HUDEP-2 (cell line): ENCODE measurements at regions not wholly inside any gene's neighbourhood (a gene's known extent, or its start where the extent isn't known, plus 50 kb on each side); places are given as distances from the start of the nearest gene placed in this dataset.
A peak's percentile ranks its signal among the peaks of the same experiment; 100 is the strongest.

Experiments
- DNase-seq, 76 experiments: peaks; one replicate each; lab custom pipeline; 2025; ENCODE audit not compliant: unreplicated experiment in 76 of 76; lab: John Stamatoyannopoulos, UW

DNA sequence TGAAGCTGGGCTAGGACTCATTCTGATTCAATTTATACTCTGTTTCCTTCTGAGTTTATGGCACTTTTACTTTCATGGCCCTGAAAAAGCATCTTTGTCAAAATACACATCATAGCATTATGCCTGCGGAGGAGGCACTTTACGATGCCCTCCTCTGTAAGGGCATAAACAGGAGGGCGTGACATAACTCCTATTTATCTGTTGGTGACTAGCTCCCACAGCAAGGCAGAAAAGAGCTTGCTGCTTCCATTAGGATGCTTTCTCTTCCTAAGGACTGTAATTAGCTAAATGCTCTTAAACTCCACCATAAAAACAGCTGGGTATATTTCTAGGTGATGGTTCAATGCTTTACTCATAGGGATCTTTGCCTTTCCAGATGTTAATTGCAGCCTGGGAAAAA, 315.2 kb upstream of the GHITM start:
- no peak for DNase-seq

DNA sequence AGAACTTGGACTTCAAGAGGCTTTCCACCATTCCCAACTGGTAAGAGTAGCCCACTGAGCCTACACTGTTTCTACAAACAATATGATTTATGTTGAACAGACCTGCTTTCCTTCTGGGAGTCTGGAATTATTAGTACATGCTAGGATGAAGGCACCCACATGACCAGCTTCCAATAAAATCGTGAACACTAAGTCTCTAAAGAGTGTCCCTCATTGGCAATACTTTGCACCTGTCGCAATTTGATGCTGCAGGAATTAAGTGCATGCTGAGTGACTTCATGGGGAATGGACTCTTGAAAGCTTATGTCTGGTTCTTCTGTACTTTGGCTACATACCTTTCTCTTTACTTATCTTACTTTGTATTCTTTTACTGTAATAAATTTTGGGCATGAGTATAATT, 305.2 kb upstream of the GHITM start:
- DNase-seq: no peak

DNA sequence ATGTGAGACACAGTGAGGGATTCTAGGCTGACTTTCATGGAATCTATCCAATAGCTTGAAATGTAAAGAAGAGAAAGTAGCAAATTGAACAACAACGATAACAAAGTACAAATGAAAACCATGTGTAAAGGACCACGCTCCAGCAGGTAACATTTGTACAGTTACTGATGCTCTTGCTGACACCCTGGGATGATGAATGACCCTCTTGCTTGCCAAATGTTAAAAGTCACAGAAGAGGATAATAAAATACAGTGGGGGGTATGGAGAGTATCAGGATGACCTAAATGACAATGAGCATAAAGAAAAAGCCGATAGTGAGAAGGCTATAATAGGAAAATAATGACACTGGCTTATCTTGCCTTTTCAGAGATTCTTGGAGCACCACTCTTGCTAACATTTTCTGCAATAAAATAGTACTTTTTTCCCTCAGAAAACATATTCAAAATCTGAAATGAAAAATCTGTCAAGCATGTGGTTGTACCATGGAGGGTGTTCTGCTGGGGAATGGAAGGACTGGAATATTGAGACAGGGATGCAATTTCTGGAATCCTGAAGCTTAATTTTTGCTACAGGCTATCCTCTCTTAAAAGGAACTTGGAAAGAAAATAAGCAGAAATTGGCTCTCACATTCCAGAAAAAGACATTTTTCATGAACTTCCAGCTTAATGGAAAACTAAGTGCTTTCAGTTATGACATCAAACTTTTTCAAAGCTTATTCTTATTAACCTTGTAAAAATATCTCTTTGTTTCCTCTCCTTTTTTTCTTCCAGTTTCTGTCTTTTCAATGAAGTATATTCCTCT, 303.2 kb upstream of the GHITM start:
- DNase-seq: no peak

DNA sequence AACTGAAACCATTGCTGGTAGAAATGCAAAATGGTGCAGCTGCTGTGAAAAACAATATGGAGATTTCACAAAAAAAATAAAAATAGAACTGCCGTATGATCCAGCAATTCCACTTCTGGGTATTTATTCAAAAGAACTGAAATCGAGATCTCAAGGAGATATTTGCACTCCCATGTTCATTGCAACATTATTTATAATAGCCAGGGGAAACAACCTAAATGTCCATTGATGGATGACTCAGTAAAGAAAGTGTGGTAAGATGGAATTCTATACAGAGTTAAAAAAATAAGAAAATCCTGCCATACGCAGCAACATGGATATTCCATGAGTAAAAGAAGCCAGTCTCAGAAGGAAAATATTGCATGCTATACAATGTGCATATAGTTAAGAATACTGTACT, 290.6 kb upstream of the GHITM start:
- no peak for DNase-seq

DNA sequence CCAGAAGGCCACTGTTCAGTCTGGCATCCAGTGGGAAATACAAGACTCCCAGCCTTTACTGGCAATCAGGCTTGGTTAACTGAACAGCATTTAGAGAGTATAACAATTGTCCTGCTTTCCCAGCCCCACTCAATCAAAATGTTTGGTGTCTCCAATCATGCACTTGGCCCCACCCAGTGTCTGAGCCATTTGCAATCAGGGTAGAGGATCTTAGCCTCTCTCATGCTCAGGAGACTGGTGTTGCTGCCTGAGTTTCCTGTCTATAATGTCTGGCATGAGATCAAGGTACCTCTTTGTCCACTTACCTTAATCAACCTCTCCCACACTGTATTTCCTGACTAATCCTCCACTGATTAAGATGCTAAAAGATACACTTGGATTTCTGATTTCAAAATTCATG, 290.2 kb upstream of the GHITM start:
- DNase-seq: no peak

DNA sequence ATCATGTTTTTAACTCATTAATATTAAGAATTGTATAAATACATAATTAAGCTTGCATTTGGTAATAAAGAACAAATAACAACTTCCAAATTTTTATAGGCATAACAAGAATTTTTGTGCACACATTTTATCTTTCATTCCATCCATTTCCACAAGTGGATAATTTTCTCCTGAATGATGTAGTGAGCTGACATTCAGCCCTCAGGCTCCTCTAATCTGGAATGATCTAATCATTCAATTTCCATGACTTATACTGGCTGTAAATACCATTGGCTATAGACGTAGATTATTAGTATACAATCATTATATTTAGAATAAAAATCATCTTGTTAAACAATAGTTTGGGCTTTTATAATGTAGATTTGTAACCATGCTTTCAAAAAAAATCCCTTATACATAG, 287.2 kb upstream of the GHITM start:
- DNase-seq: no peak

DNA sequence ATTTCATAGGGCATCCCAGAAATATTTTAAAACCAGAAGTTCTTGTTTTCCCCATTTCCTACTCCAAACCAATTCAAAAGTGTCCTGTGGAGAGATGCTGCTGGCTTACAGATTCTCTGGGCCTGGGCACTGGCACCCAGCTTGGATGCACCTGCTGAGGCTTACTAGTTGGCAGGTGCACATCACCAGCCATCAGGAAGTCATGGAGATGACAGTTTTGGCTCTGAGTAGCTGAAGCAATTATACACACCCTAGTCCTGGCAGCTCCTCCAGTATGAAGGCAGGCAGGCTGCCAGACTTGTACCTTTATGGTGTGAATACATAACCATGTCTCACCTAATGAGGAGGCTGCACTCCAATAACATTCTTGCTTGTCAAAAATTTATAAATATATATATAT, 276.6 kb upstream of the GHITM start:
- no peak for DNase-seq

DNA sequence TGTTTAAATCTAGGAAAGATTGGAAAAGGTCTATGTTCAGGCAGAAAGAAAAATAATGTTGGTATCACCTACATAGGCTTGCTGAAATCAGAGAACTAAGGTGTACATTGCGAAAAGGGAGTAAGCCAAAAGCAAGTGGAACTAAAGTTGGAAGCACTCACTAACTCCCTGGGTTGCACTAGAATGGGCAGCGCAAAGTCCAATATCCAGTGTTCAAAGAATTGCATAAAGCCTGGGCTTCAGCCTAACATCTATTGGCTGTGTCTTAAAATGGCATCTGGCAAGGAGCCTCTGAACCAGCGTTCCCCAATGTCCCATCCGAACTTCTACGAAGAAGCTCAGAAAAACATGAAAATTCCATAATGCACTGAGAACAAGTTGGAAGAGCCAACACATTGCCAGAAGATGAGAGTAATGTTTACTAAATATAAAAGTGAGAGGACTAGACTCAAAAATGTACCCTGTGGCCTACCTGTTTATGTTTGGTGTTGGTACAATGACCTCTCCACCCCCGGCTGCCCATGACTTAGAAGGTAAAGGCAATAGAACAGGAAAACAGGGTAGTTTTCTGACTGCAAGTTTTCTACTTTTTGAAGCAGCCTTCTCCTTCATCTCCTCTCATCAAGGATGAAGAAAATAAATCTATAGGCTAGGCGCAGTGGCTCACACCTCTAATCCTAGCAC, 275.9 kb upstream of the GHITM start:
- DNase-seq: no peak

DNA sequence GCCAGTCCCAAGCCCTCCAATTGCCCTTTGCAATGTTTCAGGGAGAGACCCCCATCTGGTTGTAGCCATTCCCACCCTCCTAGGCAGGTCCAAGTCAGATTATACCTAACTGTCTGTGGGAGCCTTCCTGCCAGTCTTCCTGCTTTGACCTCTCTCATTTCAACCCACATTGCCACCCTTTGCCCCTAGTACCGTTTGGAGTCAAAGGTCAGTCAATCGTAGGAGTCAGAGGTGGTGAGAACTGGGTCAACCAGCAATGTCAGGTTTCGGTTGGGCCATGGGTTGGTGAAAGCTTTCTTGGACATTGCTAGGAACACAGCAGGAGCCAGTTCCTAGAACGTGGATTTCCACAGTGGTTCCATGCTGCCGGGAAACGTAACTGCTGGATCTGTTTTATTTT, 269.4 kb upstream of the GHITM start:
- DNase-seq: no peak

DNA sequence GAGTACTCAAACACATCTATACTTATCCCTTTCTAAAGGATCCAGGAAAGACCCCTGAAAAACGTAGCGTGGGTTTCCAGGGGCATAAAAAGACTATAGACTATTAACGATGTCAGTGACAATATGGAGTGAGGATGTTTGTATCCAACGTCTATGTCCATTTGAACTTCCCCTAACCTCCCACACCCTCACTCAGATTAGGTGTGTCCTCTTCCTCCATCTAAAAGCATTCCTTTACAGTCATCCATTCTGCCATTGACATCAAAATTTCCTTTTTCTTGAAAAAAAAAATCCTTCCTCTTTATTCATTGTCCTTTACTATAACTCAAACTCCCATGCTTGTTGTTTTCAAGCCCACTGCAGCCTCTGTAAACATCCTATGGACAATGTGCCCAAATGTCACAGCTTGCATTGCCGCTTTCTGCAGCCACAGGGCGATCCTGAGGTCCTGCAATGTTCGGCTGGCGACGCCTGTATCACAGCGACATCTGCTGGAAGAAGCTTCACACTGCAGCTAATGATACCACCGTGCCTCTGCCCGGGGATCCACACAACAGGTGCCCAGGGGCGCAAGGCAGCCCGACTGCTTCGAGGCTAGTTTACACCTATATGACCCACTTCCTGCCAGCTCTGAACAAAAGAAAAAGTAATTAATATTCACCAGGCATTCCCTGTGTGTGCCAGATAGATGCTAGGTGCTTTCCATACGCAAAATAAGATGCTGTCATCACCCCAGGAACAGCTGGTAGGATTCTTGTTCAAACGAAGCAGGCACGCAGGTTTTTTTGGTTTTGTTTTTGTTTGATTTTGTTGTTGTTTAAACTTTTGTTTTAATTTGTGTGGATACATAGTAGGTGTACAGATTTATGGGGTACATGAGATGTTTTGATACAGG, 267.9 kb upstream of the GHITM start:
- peak in 68 of 76 experiments; percentile 2 to 75 (median 32) for DNase-seq

DNA sequence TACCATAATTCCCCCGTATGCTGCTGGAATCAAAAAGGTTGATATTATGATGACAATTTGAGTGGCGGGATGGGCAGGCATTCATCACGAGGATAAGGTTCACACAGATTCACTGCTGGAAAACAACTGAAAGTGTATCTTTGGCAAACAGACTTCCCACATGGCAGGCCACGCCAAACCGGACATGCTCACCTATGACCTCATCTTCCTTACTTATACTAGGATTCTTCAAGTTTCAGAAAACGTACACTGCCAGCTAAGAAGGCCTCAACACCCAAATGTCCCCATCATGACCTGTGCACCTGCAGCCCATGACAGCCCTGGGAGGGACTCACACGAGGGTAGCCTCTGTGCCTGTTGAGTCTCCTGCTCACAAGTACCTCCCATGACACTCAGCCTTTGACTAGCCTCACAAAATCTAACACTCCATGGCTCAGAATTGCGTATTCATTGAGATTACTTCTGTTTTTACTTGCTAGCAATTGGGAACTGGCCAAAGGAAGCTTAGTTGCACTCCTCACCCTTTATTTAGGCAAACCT, 259.0 kb upstream of the GHITM start:
- DNase-seq: no peak

DNA sequence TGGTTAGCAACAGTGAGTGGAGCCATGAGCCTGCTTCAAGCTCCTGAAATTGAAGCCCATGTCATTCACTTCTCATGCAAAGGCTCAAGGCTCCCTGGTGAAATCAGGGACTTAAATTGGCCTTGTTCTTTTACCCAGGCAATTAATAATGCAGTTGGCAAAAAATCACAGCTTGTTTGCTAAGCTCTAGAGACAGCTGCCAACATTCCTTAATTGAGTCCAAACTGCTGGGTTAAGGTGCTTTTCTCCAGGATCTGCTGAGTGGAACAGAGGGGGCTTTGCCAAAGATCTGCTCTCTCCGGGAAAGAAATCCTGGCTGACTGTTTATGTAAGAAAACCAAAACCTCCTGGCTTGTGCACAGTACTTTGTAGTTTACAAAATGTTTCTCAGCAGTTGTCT, 257.6 kb upstream of the GHITM start:
- DNase-seq: no peak

DNA sequence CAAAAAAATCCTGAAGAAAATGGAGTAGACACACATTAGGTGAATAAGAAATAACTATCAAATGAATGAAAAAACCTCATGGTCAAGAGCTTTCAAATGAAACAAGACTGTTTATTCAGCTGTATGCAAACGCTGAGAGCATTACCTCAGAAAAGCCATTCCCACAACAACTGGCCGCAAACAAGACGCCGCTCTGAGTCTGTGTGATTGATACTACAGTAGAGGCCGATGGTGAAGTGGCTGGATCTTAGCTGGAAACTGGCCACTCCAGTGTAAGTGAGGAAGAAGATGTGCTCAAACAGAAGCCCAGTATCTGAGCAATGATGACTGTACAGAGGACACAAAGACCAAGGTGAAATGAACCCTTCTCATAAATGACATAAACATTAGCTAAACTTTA, 252.4 kb upstream of the GHITM start:
- no peak for DNase-seq

DNA sequence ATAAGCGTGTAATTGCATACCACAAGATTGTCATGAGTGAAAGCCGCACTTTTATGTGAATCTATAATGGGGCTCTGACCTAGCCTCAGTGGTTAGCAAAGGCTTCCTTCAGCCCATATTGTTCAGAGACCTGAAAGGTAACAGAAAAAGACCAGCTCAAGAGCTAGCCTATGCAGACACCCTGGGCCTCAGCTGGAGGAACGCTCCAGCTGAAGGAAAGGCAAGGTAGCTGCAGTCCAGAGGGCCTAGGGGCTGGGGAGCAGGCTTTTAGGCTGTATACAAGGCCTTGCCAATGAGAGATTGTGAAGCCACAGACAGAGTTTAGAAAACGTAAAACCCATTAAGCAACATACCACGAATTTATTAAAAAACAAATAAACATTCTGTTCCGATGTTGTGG, 246.6 kb upstream of the GHITM start:
- DNase-seq: no peak

DNA sequence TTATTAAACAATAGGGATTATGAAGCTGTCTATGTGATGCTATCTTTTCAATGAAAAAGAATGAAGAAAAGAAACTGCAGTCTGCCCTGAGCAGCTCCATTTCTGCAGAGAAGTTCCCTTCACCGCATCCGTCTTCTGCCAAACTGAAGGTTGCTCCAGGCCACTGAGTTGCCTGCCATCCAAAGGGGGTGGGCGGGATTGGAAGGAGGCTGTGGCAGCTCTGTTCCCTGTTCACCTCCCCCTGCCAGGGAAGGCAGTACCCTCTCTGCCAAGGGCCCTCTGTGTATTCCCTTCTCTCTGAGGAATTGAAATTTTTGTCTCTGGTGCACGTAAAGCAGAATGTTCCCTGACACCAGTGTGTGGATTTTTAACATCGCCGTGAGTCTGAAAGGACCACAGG, 243.1 kb upstream of the GHITM start:
- no peak for DNase-seq

DNA sequence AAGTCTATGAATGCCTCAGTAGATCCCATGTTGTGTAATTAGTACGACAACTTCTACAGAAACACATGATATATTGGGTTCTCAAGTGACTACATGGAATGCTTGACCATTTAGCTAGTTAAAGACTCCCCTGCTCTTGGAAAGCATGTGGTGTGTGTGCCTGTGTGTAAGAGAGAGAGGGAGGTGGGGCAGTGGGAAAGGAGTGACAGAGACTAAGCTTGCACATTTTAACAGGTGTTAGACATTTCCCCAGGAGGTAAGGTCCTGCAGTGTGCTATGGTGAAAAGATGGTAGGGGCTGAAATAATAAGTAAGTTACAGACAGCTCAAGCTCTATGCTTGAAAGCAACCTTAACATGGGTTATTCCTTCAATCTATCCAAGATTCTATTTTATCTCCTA, 241.7 kb upstream of the GHITM start:
- no peak for DNase-seq

DNA sequence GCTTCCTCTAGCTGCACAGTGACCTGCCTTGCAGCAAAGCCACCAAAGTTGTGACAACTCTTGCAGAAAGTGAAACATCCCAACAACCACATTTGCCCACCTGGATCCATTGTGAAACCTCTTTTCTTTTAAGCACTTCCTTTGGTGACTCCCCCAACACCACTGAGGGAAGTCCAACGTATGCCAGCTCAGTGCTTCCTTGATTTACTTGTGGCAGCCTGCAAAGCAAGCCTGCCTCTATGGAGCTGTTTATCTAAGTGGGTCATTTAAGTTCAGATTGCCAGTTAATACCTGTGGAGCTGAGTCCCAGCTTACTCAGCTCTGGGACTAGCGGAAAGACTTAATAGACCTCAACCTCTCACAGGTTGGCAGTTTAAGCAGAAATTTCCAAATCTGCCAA, 230.8 kb upstream of the GHITM start:
- DNase-seq: no peak

DNA sequence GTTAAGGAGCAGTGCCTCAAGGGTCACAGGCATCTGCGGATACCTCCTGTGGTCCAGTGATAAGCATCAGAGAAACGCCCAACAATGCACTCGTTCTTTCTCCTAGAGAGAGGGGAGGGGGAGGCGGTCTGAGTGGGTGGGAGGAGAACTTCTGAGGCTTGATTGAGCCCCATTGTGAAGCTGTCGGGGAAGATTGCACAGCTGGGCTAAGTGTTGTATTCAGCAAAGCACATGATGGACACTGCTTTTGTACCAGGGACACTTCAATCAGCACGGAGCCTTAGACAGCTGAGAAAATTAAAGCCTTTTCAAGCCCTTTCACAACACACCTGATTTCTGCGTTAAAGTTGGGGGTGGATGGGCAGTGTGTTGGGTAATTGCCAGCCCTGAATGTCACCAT, 230.3 kb upstream of the GHITM start:
- DNase-seq: peak in 1 of 76 experiments; percentile 4

DNA sequence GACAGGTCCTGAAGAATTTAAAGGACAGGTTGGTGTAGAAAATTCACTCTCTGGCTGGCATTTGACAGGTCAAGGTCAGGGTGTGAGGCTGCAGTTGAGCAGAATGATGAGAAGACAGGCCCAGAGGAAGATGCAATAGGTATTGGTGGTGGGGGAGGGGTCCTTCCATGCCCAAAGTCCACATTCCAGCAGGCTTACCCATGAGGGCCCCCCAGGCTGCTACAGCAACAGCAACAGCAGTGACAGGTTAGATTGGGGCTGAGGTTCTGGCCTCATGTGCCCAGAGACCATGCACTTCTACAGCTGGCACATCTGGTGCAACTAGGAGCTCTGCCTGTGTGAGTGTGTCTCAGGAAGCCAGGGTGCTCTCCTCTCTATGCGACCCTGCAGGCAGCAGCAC, 223.5 kb upstream of the GHITM start:
- DNase-seq: no peak

DNA sequence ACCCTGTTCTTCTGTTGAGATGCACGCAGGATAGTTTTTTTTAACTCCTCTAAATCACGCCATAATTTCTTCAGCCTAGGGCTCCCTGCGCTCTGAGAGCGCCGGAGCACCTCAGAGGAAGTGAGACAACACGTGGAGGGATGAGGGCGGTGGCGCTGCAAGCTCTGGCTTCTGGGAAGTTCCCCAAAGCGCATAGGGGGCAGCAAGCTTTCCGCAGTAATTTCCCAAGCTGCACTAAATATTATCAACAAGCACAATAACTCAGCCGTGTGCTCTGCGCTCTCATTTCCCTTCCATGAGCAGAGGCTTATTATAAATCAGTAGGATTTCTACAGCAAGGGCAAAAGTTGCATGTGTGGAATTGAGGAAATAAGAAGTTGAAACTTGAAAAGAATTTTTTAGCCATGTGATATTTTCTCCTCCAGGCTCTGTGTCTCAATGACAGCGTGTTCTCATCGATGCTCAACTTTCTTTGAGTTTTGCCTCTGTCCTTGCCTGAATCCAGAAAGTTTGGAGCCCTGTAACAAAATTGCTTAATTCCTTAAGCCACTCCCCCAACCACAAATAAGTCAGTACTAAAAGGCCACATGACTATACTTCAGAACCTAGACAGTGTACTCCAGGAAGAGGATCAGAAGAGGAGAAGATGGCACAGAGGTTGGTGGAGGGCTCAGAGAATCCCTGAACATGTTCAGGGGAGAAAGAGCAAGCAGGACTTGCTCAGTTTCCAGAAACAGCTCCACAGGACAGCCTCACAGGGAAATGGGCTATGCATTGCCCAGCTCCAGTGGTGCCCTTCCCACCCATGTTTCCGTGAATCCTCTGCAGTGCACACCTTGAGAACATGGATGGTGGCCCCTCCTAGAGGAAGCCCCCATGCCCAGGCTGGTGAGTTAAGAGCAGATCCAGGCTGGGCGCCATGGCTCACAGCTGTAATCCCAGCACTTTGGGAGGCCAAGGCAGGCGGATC, 221.5 kb upstream of the GHITM start:
- DNase-seq: no peak
